ENCODE measurements at regions not wholly inside any gene's neighbourhood (a gene's known extent, or its start where the extent isn't known, plus 50 kb on each side); places are given as distances from the start of the nearest gene placed in this dataset.
"Not testable (repeated sequence)": the region's sequence is repeated elsewhere in the genome, so short reads cannot be mapped to it uniquely, and the experiment has no call there.

- H3K36me3 ChIP-seq = peaks cover 3% of the 10 kb centered on the region
- TF ChIP-seq CTCF (IDR thresholded peaks at IDR 0.05) = no peak
- ATAC-seq (ENCODE audit: insufficient number of reproducible peaks, low FRiP score, low read depth) = no peak
These were observed 229.1 kb downstream of the RTP5 start for GRCh38 chr2:242098445-242099128.

GRCh38 chr2:242103093-242103492 is 233.6 kb downstream of the RTP5 start:
- not testable (repeated sequence) for ATAC-seq (ENCODE audit: insufficient number of reproducible peaks, low FRiP score, low read depth); H3K27me3 ChIP-seq (replicated peaks; ENCODE audit: insufficient read depth); H3K36me3 ChIP-seq; H3K9me3 ChIP-seq; H3K4me1 ChIP-seq (ENCODE audit: control insufficient read depth in 1 of 2, low read depth in 2 of 2); H3K27ac ChIP-seq; DNase-seq (ENCODE audit: low spot score); H3K4me3 ChIP-seq

More at GRCh38 chr2:242098445-242099128, 229.1 kb downstream of the RTP5 start:
- no peaks in the 10 kb centered on the region for H3K27me3 ChIP-seq (replicated peaks; ENCODE audit: insufficient read depth)
- H3K9me3 ChIP-seq = no peaks in the 10 kb centered on the region
- no peak overlapping the region for H3K27ac ChIP-seq
- no peak for DNase-seq (ENCODE audit: low spot score)
- no peaks in the 10 kb centered on the region for H3K4me1 ChIP-seq (ENCODE audit: control insufficient read depth in 1 of 2, low read depth in 2 of 2)
- no peak overlapping the region for H3K4me3 ChIP-seq

GRCh38 chr2:242104202-242104956 is 234.8 kb downstream of the RTP5 start:
- H3K4me3 ChIP-seq; H3K4me1 ChIP-seq (ENCODE audit: control insufficient read depth in 1 of 2, low read depth in 2 of 2); H3K9me3 ChIP-seq; ATAC-seq (ENCODE audit: insufficient number of reproducible peaks, low FRiP score, low read depth); DNase-seq (ENCODE audit: low spot score); H3K36me3 ChIP-seq; H3K27ac ChIP-seq; H3K27me3 ChIP-seq (replicated peaks; ENCODE audit: insufficient read depth): not testable (repeated sequence)

GRCh38 chr2:242107065-242107464 is 237.5 kb downstream of the RTP5 start:
- not testable (repeated sequence) for H3K4me3 ChIP-seq; H3K9me3 ChIP-seq; ATAC-seq (ENCODE audit: insufficient number of reproducible peaks, low FRiP score, low read depth); DNase-seq (ENCODE audit: low spot score); H3K4me1 ChIP-seq (ENCODE audit: control insufficient read depth in 1 of 2, low read depth in 2 of 2); H3K36me3 ChIP-seq; H3K27ac ChIP-seq; H3K27me3 ChIP-seq (replicated peaks; ENCODE audit: insufficient read depth)

GRCh38 chr2:242108797-242109500 is 239.4 kb downstream of the RTP5 start:
- DNase-seq (ENCODE audit: low spot score); H3K9me3 ChIP-seq; ATAC-seq (ENCODE audit: insufficient number of reproducible peaks, low FRiP score, low read depth); H3K4me1 ChIP-seq (ENCODE audit: control insufficient read depth in 1 of 2, low read depth in 2 of 2); H3K27ac ChIP-seq; H3K36me3 ChIP-seq; H3K4me3 ChIP-seq; H3K27me3 ChIP-seq (replicated peaks; ENCODE audit: insufficient read depth): not testable (repeated sequence)

- ATAC-seq (ENCODE audit: insufficient number of reproducible peaks, low FRiP score, low read depth); H3K27ac ChIP-seq; H3K4me3 ChIP-seq; H3K9me3 ChIP-seq; H3K36me3 ChIP-seq; H3K4me1 ChIP-seq (ENCODE audit: control insufficient read depth in 1 of 2, low read depth in 2 of 2); DNase-seq (ENCODE audit: low spot score); H3K27me3 ChIP-seq (replicated peaks; ENCODE audit: insufficient read depth): not testable (repeated sequence)
These were observed 240.3 kb downstream of the RTP5 start for GRCh38 chr2:242109819-242110218.

GRCh38 chr2:242111954-242112353 is 242.4 kb downstream of the RTP5 start:
- not testable (repeated sequence) for H3K4me1 ChIP-seq (ENCODE audit: control insufficient read depth in 1 of 2, low read depth in 2 of 2); DNase-seq (ENCODE audit: low spot score); H3K36me3 ChIP-seq; H3K9me3 ChIP-seq; H3K27ac ChIP-seq; ATAC-seq (ENCODE audit: insufficient number of reproducible peaks, low FRiP score, low read depth); H3K27me3 ChIP-seq (replicated peaks; ENCODE audit: insufficient read depth); H3K4me3 ChIP-seq

GRCh38 chr2:242113492-242113891 is 244.0 kb downstream of the RTP5 start:
- not testable (repeated sequence) for H3K27ac ChIP-seq; ATAC-seq (ENCODE audit: insufficient number of reproducible peaks, low FRiP score, low read depth); H3K4me3 ChIP-seq; H3K9me3 ChIP-seq; H3K4me1 ChIP-seq (ENCODE audit: control insufficient read depth in 1 of 2, low read depth in 2 of 2); H3K27me3 ChIP-seq (replicated peaks; ENCODE audit: insufficient read depth); H3K36me3 ChIP-seq; DNase-seq (ENCODE audit: low spot score)

GRCh38 chr2:242116676-242117075 is 247.1 kb downstream of the RTP5 start:
- H3K27ac ChIP-seq; DNase-seq (ENCODE audit: low spot score); H3K4me3 ChIP-seq; H3K4me1 ChIP-seq (ENCODE audit: control insufficient read depth in 1 of 2, low read depth in 2 of 2); ATAC-seq (ENCODE audit: insufficient number of reproducible peaks, low FRiP score, low read depth); H3K36me3 ChIP-seq; H3K9me3 ChIP-seq; H3K27me3 ChIP-seq (replicated peaks; ENCODE audit: insufficient read depth): not testable (repeated sequence)

- not testable (repeated sequence) for ATAC-seq (ENCODE audit: insufficient number of reproducible peaks, low FRiP score, low read depth); H3K27me3 ChIP-seq (replicated peaks; ENCODE audit: insufficient read depth); H3K4me1 ChIP-seq (ENCODE audit: control insufficient read depth in 1 of 2, low read depth in 2 of 2); H3K36me3 ChIP-seq; H3K27ac ChIP-seq; H3K4me3 ChIP-seq; H3K9me3 ChIP-seq; DNase-seq (ENCODE audit: low spot score)
These were observed 247.8 kb downstream of the RTP5 start for GRCh38 chr2:242117305-242117704.

- not testable (repeated sequence) for DNase-seq (ENCODE audit: low spot score); ATAC-seq (ENCODE audit: insufficient number of reproducible peaks, low FRiP score, low read depth); H3K27me3 ChIP-seq (replicated peaks; ENCODE audit: insufficient read depth)
These were observed 250.2 kb downstream of the RTP5 start for GRCh38 chr2:242119682-242120081.

More at GRCh38 chr2:242119682-242120081, 250.2 kb downstream of the RTP5 start:
- H3K4me3 ChIP-seq; H3K36me3 ChIP-seq; H3K27ac ChIP-seq; H3K4me1 ChIP-seq (ENCODE audit: control insufficient read depth in 1 of 2, low read depth in 2 of 2); H3K9me3 ChIP-seq: not testable (repeated sequence)
